22Rv1 (cell line): ENCODE measurements at regions not wholly inside any gene's neighbourhood (a gene's known extent, or its start where the extent isn't known, plus 50 kb on each side); places are given as distances from the start of the nearest gene placed in this dataset.

ENCODE experiments used
- CTCF ChIP-seq: fragments of 450-650 bp; IDR thresholded peaks from 2 replicates; pipeline ENCODE4 v1.5.1; 2017; ENCODE audit warnings: mild to moderate bottlenecking
- ZFX ChIP-seq: fragments of 450-650 bp; IDR thresholded peaks from 2 replicates; pipeline ENCODE4 v1.6.1; 2017; ENCODE audit warnings: antibody characterized with exemption, borderline replicate concordance

GRCh38 chr12:76706101-76706500 lies 57.8 kb upstream of the ZDHHC17 start:
- TF ChIP-seq CTCF: no peak
- no peak for TF ChIP-seq ZFX
